HCT116 (cell line): ENCODE measurements at regions not wholly inside any gene's neighbourhood (a gene's known extent, or its start where the extent isn't known, plus 50 kb on each side); places are given as distances from the start of the nearest gene placed in this dataset.

ENCODE experiments used
- ATAC-seq: fragments of 200-7000 bp; cut with Tn5 transposase; 2 replicates; pipeline ENCODE4 v1.9.1; 2020; ENCODE audit warnings: mild to moderate bottlenecking, moderate library complexity
- BruUV-seq: library from RNA; stranded (reverse); fragments of 400-500 nt; replicated peaks from 2 replicates; lab custom pipeline; 2021; lab: Mats Ljungman, UMichigan
- CTCF ChIA-PET: fragments of 300-600 bp; sonication (Branson Sonifier 250); formaldehyde crosslinking; loops from one replicate; lab custom pipeline; 2021; ENCODE audit warnings: antibody characterized with exemption; lab: Charles Lee
- POLR2A ChIA-PET: fragments of 300-600, 350-600 bp; sonication (Branson Sonifier 250); formaldehyde crosslinking; loops from one replicate; lab custom pipeline; 2021; ENCODE audit warnings: antibody characterized with exemption; lab: Charles Lee
- RAD21 ChIA-PET, 2 experiments: fragments of 300-600 bp; sonication (Branson Sonifier 250); formaldehyde crosslinking; loops; one replicate each; lab custom pipeline; 2023; ENCODE audit warnings: low total read pairs in 2 of 2; ENCODE audit not compliant: uncharacterized antibody in 2 of 2, unreplicated experiment in 2 of 2, low non-redundant PET in 1 of 2; lab: Charles Lee
- DNase-seq: peaks from one replicate; pipeline ENCODE4 v3.0.0-alpha.2; 2010; ENCODE audit warnings: low read depth, low spot score
- H2AFZ ChIP-seq: fragments of 200-600 bp; shearing (Covaris generic), sonication (generic); 2 replicates; pipeline ENCODE4 v1.6.1; 2017; ENCODE audit warnings: low read depth, mixed run types, mixed read lengths, antibody characterized with exemption, low read length; ENCODE audit not compliant: poor library complexity, severe bottlenecking
- H3K27ac ChIP-seq: 2 replicates; pipeline ENCODE4 v1.5.1; 2012; ENCODE audit warnings: low read depth, low read length
- H3K27me3 ChIP-seq: fragments of 200-600 bp; sonication (generic); 2 replicates; pipeline ENCODE4 v1.6.1; 2016; ENCODE audit warnings: mixed run types, low read length, mixed read lengths; ENCODE audit not compliant: insufficient read depth
- H3K36me3 ChIP-seq, 2 experiments: fragments of 200-500 bp in 1 of 2; fragments of 200-600 bp in 1 of 2; sonication (Bioruptor generic) in 1 of 2; sonication (generic) in 1 of 2; 2 replicates each; pipeline versions ENCODE4 v1.5.1 to v1.6.1; 2014 to 2016; ENCODE audit warnings: low read length in 2 of 2, inconsistent platforms in 1 of 2, mixed read lengths in 1 of 2, mixed run types in 1 of 2; ENCODE audit not compliant: insufficient read depth in 2 of 2, control insufficient read depth in 1 of 2
- H3K4me1 ChIP-seq, 2 experiments: fragments of 200-600 bp in 1 of 2; sonication (generic) in 1 of 2; 2 replicates each; pipeline versions ENCODE4 v1.5.1 to v1.6.1; 2012 to 2017; ENCODE audit warnings: low read length in 2 of 2, inconsistent platforms in 1 of 2, mild to moderate bottlenecking in 1 of 2, mixed read lengths in 1 of 2, mixed run types in 1 of 2, moderate library complexity in 1 of 2; ENCODE audit not compliant: insufficient read depth in 2 of 2, control insufficient read depth in 1 of 2
- H3K4me2 ChIP-seq: fragments of 200-600 bp; sonication (generic); 2 replicates; pipeline ENCODE4 v1.6.1; 2017; ENCODE audit warnings: mixed run types, low read length, mixed read lengths
- H3K4me3 ChIP-seq, 2 experiments: fragments of 200-600 bp in 1 of 2; sonication (generic) in 1 of 2; replicated peaks in 1 of 2; 2 replicates each; pipeline ENCODE4 v1.5.1; 2011 to 2016; ENCODE audit warnings: low read length in 2 of 2, control low read depth in 1 of 2, low read depth in 1 of 2, mild to moderate bottlenecking in 1 of 2, mixed read lengths in 1 of 2, mixed run types in 1 of 2
- H3K79me2 ChIP-seq: fragments of 200-600 bp; sonication (generic); 2 replicates; pipeline ENCODE4 v1.6.1; 2017; ENCODE audit warnings: mild to moderate bottlenecking, mixed run types, low read length, moderate library complexity, mixed read lengths; ENCODE audit not compliant: insufficient read depth
- H3K9ac ChIP-seq: fragments of 200-600 bp; sonication (generic); 2 replicates; pipeline ENCODE4 v1.6.1; 2016; ENCODE audit warnings: low read length, mixed read lengths
- H3K9me2 ChIP-seq: fragments of 200-600 bp; sonication (generic), shearing (Covaris generic); 2 replicates; pipeline ENCODE4 v1.6.1; 2017; ENCODE audit warnings: mixed run types, mild to moderate bottlenecking, moderate library complexity; ENCODE audit not compliant: insufficient read depth
- H3K9me3 ChIP-seq, 2 experiments: fragments of 200-500 bp in 1 of 2; fragments of 200-600 bp in 1 of 2; sonication (Bioruptor generic) in 1 of 2; sonication (generic) in 1 of 2; 2 replicates each; pipeline ENCODE4 v1.6.1; 2014 to 2017; ENCODE audit warnings: low read length in 2 of 2, mixed read lengths in 2 of 2, inconsistent platforms in 1 of 2, low read depth in 1 of 2, mild to moderate bottlenecking in 1 of 2, mixed run types in 1 of 2, moderate library complexity in 1 of 2; ENCODE audit not compliant: control insufficient read depth in 1 of 2, insufficient read depth in 1 of 2
- H4K20me1 ChIP-seq: fragments of 200-600 bp; sonication (generic), shearing (Covaris generic); 2 replicates; pipeline ENCODE4 v1.6.1; 2017; ENCODE audit warnings: mixed run types, mild to moderate bottlenecking, moderate library complexity; ENCODE audit not compliant: insufficient read depth
- CBX3 ChIP-seq: IDR thresholded peaks from 2 replicates; pipeline ENCODE4 v1.6.1; 2012; ENCODE audit warnings: low read depth
- CEBPB ChIP-seq: IDR thresholded peaks from 2 replicates; pipeline ENCODE4 v1.6.1; 2012; ENCODE audit warnings: low read depth
- ELF1 ChIP-seq: IDR thresholded peaks from 2 replicates; pipeline ENCODE4 v1.6.1; 2012; ENCODE audit warnings: low read depth, borderline replicate concordance
- EZH2 ChIP-seq: fragments of 200-600 bp; sonication (generic); IDR thresholded peaks from 2 replicates; pipeline ENCODE4 v1.6.1; 2017; ENCODE audit warnings: antibody characterized with exemption, mixed run types
- FOSL1 ChIP-seq: IDR thresholded peaks from 2 replicates; pipeline ENCODE4 v1.6.1; 2012; ENCODE audit warnings: low read depth
- JUND ChIP-seq: IDR thresholded peaks from 2 replicates; pipeline ENCODE4 v1.6.1; 2012
- SIN3A ChIP-seq: IDR thresholded peaks from 2 replicates; pipeline ENCODE4 v1.6.1; 2012; ENCODE audit warnings: low read depth
- SP1 ChIP-seq: IDR thresholded peaks from 2 replicates; pipeline ENCODE4 v1.6.1; 2012; ENCODE audit warnings: low read depth
- SRF ChIP-seq: IDR thresholded peaks from 2 replicates; pipeline ENCODE4 v1.6.1; 2012; ENCODE audit warnings: low read depth
- TCF7L2 ChIP-seq: IDR thresholded peaks from 2 replicates; pipeline ENCODE4 v1.7.0; 2011; ENCODE audit warnings: borderline replicate concordance, inconsistent platforms; ENCODE audit not compliant: insufficient read depth, insufficient read length; ENCODE audit errors: extremely low read depth
- YY1 ChIP-seq: IDR thresholded peaks from 2 replicates; pipeline ENCODE4 v1.6.1; 2011; ENCODE audit warnings: low read length, low read depth, moderate library complexity, mild to moderate bottlenecking; ENCODE audit not compliant: insufficient replicate concordance; ENCODE audit errors: extremely low read depth
- ZFX ChIP-seq: fragments of 450-650 bp; IDR thresholded peaks from 2 replicates; pipeline ENCODE4 v1.6.1; 2017
- ZNF274 ChIP-seq: fragments of 200-500 bp; sonication (Bioruptor generic); IDR thresholded peaks from 2 replicates; pipeline ENCODE4 v1.6.1; 2014; ENCODE audit warnings: mild to moderate bottlenecking, low read depth, low read length, inconsistent platforms
- intact Hi-C: fragments of 100-400 bp; cut with micrococcal nuclease; formaldehyde crosslinking; loops from 2 replicates; pipeline ENCODE4 v1.10.0; 2022
- TF ChIP-seq, protein P1 (sequence below): IDR thresholded peaks from 2 replicates; pipeline ENCODE4 v1.6.1; 2012
- TF ChIP-seq, protein P2 (sequence below): IDR thresholded peaks from 2 replicates; pipeline ENCODE4 v1.6.1; 2012
- TF ChIP-seq, protein P3 (sequence below): IDR thresholded peaks from 2 replicates; pipeline ENCODE4 v1.6.1; 2011; ENCODE audit warnings: mild to moderate bottlenecking, low read length, moderate library complexity; ENCODE audit not compliant: insufficient replicate concordance; ENCODE audit errors: extremely low read depth

DNA sequence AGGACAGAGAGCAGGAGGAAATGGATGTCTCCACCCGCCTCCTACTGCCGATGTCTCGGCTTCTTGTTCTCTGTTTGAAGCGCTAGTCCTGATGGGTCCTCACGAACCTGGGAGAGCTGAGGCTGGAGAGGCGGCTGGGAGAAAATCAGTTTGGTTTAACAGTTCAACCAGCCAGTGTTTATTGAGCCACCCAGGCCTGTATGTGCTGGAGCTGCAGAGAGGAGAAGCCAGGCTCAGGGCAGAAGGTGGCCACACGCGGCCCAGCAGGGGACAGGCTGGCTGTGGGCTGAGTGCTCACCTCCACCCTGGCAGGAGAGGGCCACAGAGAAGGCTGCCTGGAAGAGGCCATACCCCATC, 202.1 kb downstream of the CYP26B1 start:
- CTCF ChIA-PET, result no interaction called here
- Histone ChIP-seq H2AFZ (no peak overlapping the region), H3K36me3 (no peaks in the 10 kb centered on the region), H3K4me3 (no peak overlapping the region), H3K9me2 (no peaks in the 10 kb centered on the region), H3K27me3 (no peaks in the 10 kb centered on the region), H3K9ac (no peak overlapping the region), H3K9me3 (no peaks in the 10 kb centered on the region), H4K20me1 (no peaks in the 10 kb centered on the region), H3K4me1 (peaks cover 0 to 3% of the 10 kb centered on the region in 2 experiments; a peak in 1 of 4 replicates), H3K27ac (no peak overlapping the region), H3K4me2 (no peak overlapping the region), H3K79me2 (no peaks in the 10 kb centered on the region)
- DNase-seq (no peak), ATAC-seq (no peak)
- POLR2A ChIA-PET, result no interaction called here
- intact Hi-C loops, result no loop called here
- BruUV-seq, result no TSS peak
- RAD21 ChIA-PET, result no interaction called here
- TF ChIP-seq YY1, result no peak
- TF ChIP-seq SP1, result no peak
- no peak for TF ChIP-seq CEBPB
- no peak for TF ChIP-seq EZH2

DNA sequence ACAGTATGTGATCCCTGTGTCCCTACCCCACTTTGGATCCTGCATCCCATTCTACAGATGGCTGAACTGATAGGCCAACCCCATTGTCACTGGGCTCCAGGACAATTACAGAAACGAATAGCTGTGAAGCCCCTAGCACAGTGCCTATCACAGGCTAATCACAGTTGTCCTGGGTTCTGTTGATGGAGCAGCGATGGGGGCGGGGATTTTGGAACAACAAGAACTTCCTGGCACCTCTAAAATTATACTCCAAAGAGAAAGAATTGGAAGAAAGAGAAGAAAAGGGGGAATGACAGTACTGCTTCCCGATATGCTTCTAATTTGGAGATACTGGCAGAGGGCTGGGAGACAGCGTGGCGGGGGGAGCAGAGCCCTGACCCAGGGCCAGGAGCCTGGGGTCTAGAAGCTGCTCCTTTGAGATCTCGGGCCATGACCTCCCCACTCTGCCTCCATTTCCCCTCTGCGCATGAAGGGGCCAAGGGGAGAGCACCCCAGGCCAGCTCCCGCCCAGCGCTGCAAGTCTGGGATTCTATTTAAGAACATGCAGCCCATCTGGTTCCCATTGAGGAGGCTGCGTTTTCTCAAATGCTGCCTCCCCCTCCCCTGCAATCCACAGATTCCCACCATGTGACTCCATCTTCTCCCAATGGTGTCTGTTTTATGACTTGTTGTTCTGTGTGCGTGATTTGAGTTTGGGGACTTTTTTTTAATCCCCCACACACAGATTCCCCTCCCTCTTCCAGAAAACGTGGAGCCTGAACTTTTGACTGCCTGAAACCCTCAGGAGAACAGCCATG, 202.7 kb downstream of the CYP26B1 start:
- ChIA-PET CTCF (no interaction called here), POLR2A (no interaction called here), RAD21 (no interaction called here)
- no peak overlapping the region for H3K4me3 ChIP-seq
- intact Hi-C loops, result no loop called here
- no peak overlapping the region for H3K9ac ChIP-seq
- H3K9me3 ChIP-seq, result no peaks in the 10 kb centered on the region
- H4K20me1 ChIP-seq, result no peaks in the 10 kb centered on the region
- DNase-seq (no peak), ATAC-seq (no peak)
- no peak overlapping the region for H2AFZ ChIP-seq
- TF ChIP-seq, protein P1, sequence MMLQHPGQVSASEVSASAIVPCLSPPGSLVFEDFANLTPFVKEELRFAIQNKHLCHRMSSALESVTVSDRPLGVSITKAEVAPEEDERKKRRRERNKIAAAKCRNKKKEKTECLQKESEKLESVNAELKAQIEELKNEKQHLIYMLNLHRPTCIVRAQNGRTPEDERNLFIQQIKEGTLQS, result no peak
- TF ChIP-seq, protein P2, sequence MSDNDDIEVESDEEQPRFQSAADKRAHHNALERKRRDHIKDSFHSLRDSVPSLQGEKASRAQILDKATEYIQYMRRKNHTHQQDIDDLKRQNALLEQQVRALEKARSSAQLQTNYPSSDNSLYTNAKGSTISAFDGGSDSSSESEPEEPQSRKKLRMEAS, result no peak
- TF ChIP-seq SIN3A (no peak), SP1 (no peak), TCF7L2 (no peak), ZNF274 (no peak), EZH2 (no peak), ZFX (no peak), SRF (no peak), FOSL1 (no peak), JUND (no peak), CEBPB (no peak), YY1 (no peak), ELF1 (no peak), CBX3 (no peak)
- TF ChIP-seq, protein P3, sequence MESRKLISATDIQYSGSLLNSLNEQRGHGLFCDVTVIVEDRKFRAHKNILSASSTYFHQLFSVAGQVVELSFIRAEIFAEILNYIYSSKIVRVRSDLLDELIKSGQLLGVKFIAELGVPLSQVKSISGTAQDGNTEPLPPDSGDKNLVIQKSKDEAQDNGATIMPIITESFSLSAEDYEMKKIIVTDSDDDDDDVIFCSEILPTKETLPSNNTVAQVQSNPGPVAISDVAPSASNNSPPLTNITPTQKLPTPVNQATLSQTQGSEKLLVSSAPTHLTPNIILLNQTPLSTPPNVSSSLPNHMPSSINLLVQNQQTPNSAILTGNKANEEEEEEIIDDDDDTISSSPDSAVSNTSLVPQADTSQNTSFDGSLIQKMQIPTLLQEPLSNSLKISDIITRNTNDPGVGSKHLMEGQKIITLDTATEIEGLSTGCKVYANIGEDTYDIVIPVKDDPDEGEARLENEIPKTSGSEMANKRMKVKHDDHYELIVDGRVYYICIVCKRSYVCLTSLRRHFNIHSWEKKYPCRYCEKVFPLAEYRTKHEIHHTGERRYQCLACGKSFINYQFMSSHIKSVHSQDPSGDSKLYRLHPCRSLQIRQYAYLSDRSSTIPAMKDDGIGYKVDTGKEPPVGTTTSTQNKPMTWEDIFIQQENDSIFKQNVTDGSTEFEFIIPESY, result no peak
- no peaks in the 10 kb centered on the region for H3K79me2 ChIP-seq
- no peak overlapping the region for H3K27ac ChIP-seq
- H3K27me3 ChIP-seq, result no peaks in the 10 kb centered on the region
- no peaks in the 10 kb centered on the region for H3K36me3 ChIP-seq
- peaks cover 0 to 3% of the 10 kb centered on the region in 2 experiments; a peak in 1 of 4 replicates for H3K4me1 ChIP-seq
- H3K4me2 ChIP-seq, result no peak overlapping the region
- no peaks in the 10 kb centered on the region for H3K9me2 ChIP-seq
- no TSS peak for BruUV-seq
